D341Med (cell line): ENCODE measurements at regions not wholly inside any gene's neighbourhood (a gene's known extent, or its start where the extent isn't known, plus 50 kb on each side); places are given as distances from the start of the nearest gene placed in this dataset.

Experiments used
- DNase-seq: peaks from one replicate; pipeline ENCODE4 v3.0.0; 2012; ENCODE audit warnings: low spot score

GRCh38 chr20:22916021-22916842 lies 118.9 kb upstream of the SSTR4 start:
- no peak for DNase-seq

- DNase-seq, result no peak
Observed at GRCh38 chr20:22918286-22918983, 116.7 kb upstream of the SSTR4 start.

GRCh38 chr20:22920898-22921297 lies 114.2 kb upstream of the SSTR4 start:
- no peak for DNase-seq

GRCh38 chr20:22921595-22922421 lies 113.3 kb upstream of the SSTR4 start:
- DNase-seq, result no peak

- no peak for DNase-seq
Observed at GRCh38 chr20:22922987-22923386, 112.1 kb upstream of the SSTR4 start.

- no peak for DNase-seq
Observed at GRCh38 chr20:22924046-22924737, 110.9 kb upstream of the SSTR4 start.

- no peak for DNase-seq
Observed at GRCh38 chr20:22924949-22925612, 110.0 kb upstream of the SSTR4 start.

- no peak for DNase-seq
Observed at GRCh38 chr20:22925613-22925983, 109.5 kb upstream of the SSTR4 start.

GRCh38 chr20:22927537-22927936 lies 107.6 kb upstream of the SSTR4 start:
- no peak for DNase-seq

- no peak for DNase-seq
Observed at GRCh38 chr20:22928679-22929078, 106.4 kb upstream of the SSTR4 start.

- no peak for DNase-seq
Observed at GRCh38 chr20:22929661-22930060, 105.5 kb upstream of the SSTR4 start.

GRCh38 chr20:22931653-22932608 lies 103.2 kb upstream of the SSTR4 start:
- no peak for DNase-seq

- no peak for DNase-seq
Observed at GRCh38 chr20:22939181-22939580, 95.9 kb upstream of the SSTR4 start.

GRCh38 chr20:22940350-22940749 lies 94.8 kb upstream of the SSTR4 start:
- DNase-seq, result no peak

- no peak for DNase-seq
Observed at GRCh38 chr20:22941550-22941949, 93.6 kb upstream of the SSTR4 start.

GRCh38 chr20:22942742-22943141 lies 92.4 kb upstream of the SSTR4 start:
- DNase-seq, result no peak

GRCh38 chr20:22944062-22944461 lies 91.0 kb upstream of the SSTR4 start:
- no peak for DNase-seq

- no peak for DNase-seq
Observed at GRCh38 chr20:22944936-22945335, 90.2 kb upstream of the SSTR4 start.

- no peak for DNase-seq
Observed at GRCh38 chr20:22946596-22946995, 88.5 kb upstream of the SSTR4 start.

GRCh38 chr20:22949331-22950109 lies 85.6 kb upstream of the SSTR4 start:
- DNase-seq, result no peak
